GM21723 (cell line): ENCODE measurements at regions not wholly inside any gene's neighbourhood (a gene's known extent, or its start where the extent isn't known, plus 50 kb on each side); places are given as distances from the start of the nearest gene placed in this dataset.
A peak's percentile ranks its signal among the peaks of the same experiment; 100 is the strongest.

Experiments
- ATAC-seq: cut with Tn5 transposase; IDR thresholded peaks from one replicate; pipeline ENCODE4 v1.9.1; 2021; ENCODE audit warnings: mild to moderate bottlenecking, moderate library complexity; ENCODE audit not compliant: unreplicated experiment

GRCh38 chr15:66848116-66848515 is 146.1 kb downstream of the SMAD6 start:
- ATAC-seq = no peak

- ATAC-seq = no peak
Observed at GRCh38 chr15:66848686-66849392, 146.8 kb downstream of the SMAD6 start.

- ATAC-seq = no peak
Observed at GRCh38 chr15:66849393-66849745, 147.3 kb downstream of the SMAD6 start.

GRCh38 chr15:66849746-66850077 is 147.7 kb downstream of the SMAD6 start:
- no peak for ATAC-seq

- no peak for ATAC-seq
Observed at GRCh38 chr15:66850078-66850991, 148.3 kb downstream of the SMAD6 start.

GRCh38 chr15:66850996-66851310 is 148.9 kb downstream of the SMAD6 start:
- no peak for ATAC-seq

GRCh38 chr15:66851311-66852063 is 149.5 kb downstream of the SMAD6 start:
- no peak for ATAC-seq

GRCh38 chr15:66852064-66852905 is 150.2 kb downstream of the SMAD6 start:
- ATAC-seq = no peak

GRCh38 chr15:66854012-66854965 is 152.3 kb downstream of the SMAD6 start:
- ATAC-seq = no peak

- ATAC-seq = no peak
Observed at GRCh38 chr15:66855041-66855440, 153.0 kb downstream of the SMAD6 start.

- ATAC-seq = no peak
Observed at GRCh38 chr15:66857694-66858093, 155.7 kb downstream of the SMAD6 start.

- no peak for ATAC-seq
Observed at GRCh38 chr15:66858423-66859207, 156.6 kb downstream of the SMAD6 start.

- no peak for ATAC-seq
Observed at GRCh38 chr15:66859688-66860253, 157.7 kb downstream of the SMAD6 start.

GRCh38 chr15:66860844-66861243 is 158.8 kb downstream of the SMAD6 start:
- no peak for ATAC-seq

GRCh38 chr15:66862111-66862939 is 160.3 kb downstream of the SMAD6 start:
- ATAC-seq = no peak

GRCh38 chr15:66862940-66863335 is 160.9 kb downstream of the SMAD6 start:
- ATAC-seq = peak; percentile 54

- ATAC-seq = no peak
Observed at GRCh38 chr15:66863390-66864085, 161.5 kb downstream of the SMAD6 start.
